Activated T-cell treated with anti-CD3 and anti-CD28 coated beads for 4 hours (primary cell): ENCODE measurements at regions not wholly inside any gene's neighbourhood (a gene's known extent, or its start where the extent isn't known, plus 50 kb on each side); places are given as distances from the start of the nearest gene placed in this dataset.

Experiments
- DNase-seq: peaks from one replicate; pipeline ENCODE4 v3.0.0-alpha.2; 2020

DNA sequence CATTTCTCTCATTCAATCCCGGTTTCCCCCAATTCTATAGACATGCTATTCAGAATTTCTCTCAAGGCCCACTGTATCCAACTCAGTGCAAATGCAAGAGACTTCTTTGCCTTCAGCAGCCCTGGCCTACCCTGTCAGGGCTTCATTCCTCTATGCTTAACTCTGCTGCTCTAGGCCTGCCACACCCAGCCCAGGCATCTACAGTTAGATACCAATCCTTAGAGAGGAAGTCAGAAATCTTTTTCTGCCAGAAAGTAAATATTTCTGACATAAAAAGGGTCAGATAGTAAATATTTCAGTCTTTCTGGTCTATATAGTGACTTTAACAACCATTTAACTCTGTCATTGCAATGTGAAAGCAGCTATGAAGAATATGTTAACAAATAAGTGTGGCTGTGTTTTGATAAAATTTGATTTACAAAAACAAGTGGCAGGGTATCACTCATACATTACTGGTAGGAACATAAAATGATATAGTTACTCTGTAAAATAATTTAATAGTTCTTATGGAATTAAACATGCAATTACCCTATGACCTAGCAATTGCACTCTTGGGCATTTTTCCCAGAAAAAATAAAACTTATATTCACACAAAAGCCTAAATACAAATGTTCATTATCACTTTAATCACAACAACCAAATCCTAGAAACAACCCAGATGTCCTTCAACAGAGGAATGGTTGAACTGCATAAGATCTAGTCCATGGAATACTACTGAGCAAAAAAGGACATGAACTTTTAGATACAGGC lies 942.0 kb downstream of the SQOR start:
- DNase-seq, result no peak

DNA sequence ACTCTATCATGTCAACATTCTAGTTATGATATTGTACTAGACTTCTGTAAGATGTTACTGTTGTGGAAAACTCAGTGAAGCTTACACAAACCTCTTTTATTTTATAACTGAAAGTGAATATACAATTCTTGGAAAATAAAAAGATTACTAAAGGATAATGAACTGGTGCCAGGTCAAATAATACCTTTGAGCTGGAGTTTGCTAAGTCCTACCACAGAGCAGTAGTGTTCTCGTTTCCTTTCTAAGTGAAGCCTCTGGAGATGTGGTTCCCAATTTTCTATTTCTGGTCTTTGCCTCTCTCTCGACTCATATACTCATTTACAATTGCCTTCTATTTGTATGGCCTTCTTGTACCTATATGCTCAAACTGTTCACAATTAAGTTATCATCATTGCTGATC lies 942.9 kb downstream of the SQOR start:
- DNase-seq, result no peak

DNA sequence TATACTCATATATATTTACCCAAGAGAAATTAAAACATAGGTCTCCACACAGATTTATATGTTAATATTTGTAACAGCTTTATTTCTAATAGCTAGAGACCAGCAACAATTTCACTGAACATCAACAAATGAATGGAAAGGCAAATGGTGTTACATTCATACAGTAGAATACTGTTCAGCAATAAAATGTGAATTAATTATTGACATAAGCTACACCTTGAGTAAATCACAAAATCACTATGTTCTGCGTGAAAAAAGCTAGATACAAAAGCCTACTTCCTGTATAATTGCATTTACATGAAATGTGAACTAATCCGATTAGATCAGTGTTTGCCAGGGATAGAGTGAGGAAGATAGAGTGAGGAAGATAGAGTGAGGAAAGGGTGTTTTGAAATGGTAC lies 945.7 kb downstream of the SQOR start:
- no peak for DNase-seq

DNA sequence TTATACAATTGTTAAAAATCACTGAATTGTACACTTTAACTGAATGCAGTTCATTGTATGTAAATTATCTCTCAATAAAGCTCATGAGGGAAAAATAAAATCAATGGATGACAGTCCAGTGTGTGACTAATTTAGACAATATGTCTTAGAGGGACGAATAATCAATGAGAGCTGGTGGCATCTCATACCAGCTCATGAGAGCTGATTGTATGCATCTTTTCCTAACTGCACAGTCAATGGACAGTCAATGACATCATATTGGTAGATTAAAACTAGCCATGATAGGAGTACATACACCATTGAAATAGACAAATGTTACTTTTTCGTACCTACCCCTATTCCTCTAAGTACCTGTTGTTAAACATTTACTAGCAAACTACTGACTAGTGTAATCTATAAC lies 946.1 kb downstream of the SQOR start:
- no peak for DNase-seq

DNA sequence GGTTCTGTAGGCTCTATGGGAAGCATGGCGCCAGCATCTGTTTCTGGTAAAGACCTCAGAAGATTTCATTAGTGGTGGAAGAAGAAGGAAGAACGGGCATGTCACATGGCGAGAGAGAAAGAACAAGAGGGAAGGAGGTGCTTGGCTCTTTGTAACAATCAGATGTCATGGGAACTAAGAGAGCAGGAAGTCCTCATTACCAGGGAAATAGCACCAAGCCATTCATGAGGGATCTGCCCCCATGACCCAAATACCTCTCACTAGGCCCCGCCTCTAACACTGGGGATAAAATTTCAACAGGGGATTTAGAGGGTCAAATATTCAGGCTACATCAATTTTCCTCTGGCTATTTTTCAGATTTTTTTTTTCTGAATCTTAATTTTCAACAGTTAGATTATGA lies 954.3 kb downstream of the SQOR start:
- DNase-seq, result no peak

DNA sequence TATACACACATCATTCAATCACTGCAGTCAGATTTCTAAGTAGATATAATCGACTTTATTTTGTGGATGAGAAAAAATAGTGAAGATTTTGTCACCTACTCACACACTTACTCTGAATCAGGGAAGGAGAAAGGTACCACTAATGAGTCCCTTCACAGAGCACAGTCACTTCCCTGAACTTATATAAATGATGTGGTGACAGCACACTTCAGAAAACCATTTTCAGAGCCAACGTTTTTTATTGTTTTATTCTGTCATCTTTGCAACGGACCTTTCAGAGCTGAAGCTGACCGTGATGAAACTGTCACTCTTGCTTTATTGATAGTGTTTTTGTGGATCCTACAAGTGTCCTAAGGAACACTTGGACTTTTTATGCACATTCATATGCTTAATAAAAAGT lies 956.6 kb downstream of the SQOR start:
- no peak for DNase-seq

DNA sequence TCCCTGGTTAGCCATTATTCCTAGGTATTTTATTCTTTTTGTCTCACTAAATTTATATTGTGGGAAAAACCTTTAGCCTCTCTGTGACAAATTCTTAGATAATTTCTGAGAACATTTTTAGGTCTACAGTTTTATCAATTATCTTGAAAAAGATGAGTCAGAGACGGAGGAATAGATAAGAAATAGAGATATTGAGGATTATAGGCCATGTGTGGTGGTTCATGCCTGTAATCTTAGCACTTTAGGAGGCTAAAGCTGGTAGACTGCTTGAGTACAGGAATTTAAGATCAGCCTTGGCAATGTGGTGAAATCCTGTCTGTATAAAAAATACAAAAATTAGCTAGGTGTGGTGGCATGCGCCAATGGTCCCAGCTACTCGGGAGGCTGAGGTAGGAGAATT lies 960.2 kb downstream of the SQOR start:
- no peak for DNase-seq

DNA sequence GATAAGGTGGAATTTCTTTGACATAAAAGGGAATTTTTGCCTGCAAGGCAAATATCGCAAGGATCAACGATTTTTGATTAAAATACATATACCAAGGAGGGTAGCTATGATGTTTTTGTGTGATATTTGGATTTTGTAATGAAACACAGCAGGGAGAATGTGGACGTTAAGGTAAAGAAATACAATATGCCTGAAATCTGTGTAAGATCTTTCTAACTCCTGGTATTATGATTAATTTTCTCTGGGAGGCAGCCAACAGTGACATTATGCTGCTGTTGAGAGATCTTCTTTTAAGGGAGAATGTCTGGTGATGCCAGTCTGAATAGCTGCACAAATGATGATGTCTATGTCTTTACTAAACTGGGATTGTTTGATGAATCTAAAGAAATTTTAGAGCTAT lies 972.2 kb downstream of the SQOR start:
- no peak for DNase-seq

DNA sequence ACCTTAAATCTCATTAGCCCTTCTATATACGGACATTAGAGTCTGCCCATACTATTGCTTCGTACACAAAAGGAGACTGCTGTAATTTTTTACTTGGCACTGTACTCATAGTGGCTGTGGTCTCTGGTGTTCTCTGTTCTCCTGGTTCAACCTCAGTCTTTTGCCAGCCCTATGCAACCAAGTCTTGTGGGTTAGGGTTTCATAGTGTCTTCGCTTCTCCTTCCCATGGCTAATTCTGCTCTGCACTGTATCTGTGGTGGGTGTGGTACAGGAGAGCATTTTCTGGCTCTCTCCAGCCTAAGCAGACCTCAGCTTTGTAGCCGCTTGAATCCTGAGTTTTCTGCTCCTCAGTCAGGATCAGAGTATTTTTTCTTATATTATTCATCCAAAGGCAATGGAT lies 981.2 kb downstream of the SQOR start:
- DNase-seq, result no peak

DNA sequence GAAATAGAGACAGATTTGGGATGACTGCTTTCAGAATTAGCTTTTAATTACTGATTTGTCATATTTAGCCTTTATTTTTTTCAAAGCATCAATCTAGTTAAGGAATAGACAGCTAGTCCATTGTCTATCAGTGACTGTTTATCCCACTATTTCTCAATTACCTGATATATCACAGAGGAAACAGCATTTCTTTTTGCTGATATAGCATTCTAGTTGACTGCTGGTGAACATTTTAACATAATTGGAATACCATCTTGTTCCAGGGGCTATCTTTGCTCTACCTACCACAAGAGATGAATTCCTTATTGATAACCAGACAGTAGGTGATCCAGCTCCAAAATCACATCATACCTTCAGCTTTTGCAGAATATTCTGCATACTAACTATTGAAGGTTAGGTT lies 982.7 kb downstream of the SQOR start:
- DNase-seq, result no peak

DNA sequence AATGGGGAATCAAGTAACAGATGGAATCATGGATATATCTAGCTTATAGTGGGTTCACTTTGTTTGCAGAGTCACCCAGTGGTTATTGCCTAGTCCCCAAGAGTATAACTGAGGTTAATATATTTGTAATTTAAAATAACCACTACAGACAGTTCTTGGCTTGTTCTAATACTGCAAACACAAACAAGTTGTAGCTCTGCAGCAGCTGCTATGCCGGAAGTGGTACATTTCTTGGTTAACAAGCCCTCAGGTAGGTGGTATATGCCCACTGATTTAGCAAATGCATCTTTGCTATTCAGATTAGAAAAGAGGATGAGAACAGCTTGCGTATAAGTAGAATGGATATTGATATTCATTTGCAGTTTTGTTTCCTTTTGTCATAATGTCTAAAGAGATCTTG lies 984.2 kb downstream of the SQOR start:
- no peak for DNase-seq

DNA sequence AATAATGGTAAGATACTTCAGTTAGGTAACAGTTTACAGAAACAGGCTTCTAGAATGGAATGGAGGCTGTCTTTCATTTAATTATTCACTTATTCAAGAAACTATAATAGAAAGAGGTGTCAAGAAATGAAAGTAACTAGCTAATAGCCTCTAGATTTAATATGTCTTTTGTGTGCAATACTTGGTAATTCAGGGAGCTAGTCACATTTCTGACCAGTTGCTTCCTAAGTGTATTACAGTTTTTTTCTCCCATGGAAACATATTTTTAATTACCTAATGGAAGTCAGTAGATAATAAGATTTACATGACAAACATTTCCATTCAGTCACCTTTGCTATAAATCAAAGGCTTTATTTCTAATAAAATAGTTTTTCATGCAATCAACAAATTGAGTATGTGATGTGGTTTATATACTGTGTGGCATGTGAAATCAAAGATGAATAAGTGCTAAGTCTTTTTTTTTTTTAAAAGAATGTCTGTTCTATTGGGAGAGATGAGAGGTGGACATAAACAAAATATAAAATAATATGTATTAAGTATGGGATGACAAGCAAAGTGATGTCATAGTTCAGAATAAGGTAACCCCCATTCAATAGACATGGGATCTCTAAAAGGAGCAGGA lies 985.7 kb downstream of the SQOR start:
- no peak for DNase-seq

DNA sequence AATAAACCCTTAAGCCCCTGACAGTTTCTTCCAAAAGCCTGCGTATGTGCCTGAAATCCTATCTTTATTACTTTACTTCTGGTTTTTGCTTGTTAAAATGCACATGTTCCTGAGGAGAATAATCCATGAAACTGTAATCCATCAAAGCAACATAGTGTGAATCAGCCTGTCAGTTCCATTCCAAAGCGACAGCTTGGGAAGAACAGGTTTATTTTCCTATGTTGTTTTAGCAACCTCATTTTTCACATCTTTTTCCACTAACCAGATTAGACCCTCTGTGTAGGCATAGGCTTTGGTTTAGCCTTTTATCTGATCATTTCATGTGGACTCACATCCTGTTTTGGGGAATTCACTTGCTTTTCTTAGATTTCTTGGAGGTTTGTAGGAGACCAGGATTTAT lies 988.0 kb downstream of the SQOR start:
- no peak for DNase-seq

DNA sequence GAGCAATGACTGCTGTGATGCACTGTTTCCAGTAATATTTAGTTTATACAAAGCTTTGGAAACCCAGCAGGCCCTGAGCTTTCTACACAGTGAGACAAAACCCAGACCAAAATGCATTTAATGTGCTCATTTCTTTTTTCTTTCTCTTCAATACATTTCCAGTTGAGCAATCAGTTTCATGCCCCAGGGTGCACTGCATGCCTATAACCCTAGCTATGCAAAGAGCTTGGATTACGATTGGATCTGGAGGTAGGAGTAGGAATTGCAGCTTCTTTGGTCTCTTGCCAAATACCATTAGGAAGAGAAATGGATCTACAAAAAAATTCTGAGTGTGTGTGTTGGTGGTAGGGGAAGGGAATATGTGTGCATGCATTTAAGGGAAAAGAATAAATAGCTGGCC lies 1001.4 kb downstream of the SQOR start:
- DNase-seq, result no peak

DNA sequence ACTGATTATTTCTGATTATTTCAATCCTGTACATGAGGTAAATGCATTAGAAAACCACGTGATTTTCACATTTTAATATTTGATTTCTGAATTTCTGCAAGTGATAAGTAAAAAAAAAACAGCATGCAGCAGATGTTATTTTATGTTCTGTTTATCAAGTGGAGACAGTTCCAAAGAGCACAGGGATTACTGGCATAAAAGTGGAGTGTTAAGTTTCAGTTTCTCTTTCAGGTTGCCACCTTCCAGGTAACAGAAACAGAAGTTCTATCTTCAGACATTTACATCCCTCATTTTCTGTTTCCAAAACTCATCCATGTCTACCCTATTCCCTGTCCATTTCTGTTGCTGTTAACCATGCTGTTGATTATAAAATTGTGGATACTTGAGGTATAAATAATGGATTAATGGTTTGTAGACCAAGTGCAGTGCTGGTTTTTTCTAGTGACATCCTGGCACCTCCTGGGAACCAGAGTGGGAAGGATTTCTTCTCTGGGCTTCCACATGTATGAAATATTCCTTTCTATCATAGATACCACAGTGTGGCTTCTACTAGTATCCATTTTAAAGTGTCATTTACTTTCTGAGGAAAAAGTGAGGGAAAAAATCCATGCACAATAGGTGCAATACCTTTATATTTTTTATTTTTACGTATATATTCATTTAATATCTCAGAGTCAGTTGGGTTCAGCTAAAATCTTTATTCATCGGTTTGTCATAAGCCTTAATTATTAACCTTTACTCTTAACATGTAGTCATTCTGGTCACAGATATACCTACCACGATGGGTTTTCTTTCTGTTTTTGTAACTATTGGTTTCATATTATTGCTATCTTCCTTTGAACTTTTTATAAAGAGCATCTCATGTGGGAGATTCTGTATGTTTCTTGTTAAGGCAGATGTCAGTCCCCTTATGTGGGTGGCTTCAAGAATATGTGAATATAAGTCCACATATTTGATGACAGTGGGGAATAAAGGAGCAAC lies 1010.0 kb downstream of the SQOR start:
- no peak for DNase-seq

DNA sequence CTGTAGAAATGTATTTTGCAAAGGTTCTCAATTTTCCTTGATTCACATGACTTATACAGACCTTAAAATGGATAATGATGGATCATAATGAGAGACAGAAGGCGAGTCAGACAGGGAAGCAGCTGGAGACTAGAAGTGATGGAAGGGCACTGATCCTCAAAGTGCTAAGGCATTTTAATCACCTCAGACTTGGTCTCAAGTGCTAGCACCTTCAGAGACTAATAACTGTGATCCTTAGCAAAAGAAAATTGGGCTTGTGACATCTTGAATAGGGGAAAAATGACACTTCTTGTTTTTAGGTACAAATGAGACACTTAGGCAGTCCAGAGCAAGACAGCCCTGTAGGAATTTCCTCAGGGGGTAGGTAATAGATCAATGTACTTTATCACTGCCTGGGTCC lies 1011.7 kb downstream of the SQOR start:
- no peak for DNase-seq

DNA sequence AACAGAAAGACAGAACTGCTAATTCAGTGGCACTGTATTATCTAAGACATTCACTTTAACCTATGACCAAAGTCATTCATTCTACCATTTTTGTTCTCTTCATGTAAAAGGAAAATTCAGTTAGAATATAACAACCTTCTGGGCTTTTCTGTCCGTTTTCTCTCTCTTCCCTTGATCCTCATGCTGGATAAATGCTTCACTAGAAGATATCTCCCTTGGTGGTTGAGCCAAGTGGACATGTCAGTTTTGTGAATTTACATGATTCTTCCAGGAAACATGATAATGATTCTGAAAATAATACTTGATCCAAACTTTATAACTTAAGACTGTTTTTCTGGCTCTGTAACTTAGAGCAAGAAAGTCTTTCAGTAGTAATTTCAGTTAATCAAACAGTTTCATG lies 1012.2 kb downstream of the SQOR start:
- no peak for DNase-seq

DNA sequence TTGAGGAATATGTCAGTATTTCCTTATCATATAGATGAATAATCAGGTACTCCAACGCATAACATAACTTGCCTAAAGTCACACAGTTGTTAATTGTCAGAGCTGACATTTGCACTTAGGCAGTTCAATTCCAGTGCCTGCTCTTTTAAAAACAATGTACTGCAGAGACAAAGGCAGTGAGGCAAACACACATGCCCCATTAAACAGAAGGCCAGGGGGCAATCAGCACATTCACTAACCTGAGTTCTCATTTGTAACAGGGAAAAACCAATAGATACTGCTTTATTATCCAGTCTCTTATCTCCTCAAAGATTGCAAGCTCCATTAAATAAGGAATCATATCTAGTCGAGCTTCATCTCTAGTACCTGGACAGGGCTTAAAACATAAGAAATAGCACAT lies 1017.4 kb downstream of the SQOR start:
- no peak for DNase-seq

DNA sequence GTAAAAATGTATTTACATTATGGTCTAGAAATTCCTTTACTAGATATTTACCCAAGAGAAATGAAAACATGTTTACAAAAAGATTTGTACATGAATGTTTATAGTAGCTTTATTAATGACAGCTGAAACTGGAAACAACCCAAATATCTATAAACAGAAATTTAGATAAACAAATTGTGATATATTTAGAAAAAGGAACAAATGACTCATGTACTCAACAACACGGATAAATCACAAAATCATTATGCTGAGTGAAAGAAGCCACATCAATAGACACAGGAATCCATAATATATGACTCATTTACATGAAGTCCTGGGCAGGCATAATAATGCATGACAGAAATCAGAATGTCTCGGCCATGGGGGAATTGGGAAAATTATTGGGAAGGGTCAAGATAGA lies 1020.2 kb downstream of the SQOR start:
- no peak for DNase-seq

DNA sequence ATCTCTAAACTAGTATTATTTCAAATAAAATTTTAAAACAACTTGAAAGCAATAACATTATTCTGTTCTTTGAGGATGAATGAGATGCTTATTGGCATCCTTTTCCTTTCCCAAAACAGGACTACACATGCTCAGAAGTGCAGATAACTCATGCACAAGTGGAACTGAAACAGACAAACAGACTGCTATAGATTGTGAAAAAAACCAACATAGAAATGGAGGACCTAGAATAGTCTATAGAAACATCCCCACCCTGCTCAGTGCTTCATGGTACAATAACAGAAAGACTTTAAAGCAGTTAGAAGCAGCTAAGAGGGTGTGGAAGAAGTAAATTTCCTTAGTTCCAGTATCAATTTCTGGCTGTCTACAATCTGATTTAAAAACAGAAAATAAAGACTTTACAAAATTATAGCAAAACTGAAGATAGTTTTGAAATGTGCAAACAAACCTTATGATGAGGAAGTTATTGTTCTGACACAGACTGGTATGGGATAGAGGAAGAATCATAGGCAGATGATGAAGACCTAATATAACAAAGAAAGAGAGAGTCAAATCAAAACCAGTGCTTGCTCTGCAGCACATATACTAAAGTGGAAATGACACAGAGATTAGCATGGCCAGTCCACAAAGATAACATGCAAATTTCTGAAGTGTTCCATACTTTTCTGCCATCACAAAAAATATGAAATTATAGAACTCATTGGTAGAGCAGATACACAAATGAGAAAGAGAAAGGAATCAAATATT lies 1025.4 kb downstream of the SQOR start:
- DNase-seq, result no peak

DNA sequence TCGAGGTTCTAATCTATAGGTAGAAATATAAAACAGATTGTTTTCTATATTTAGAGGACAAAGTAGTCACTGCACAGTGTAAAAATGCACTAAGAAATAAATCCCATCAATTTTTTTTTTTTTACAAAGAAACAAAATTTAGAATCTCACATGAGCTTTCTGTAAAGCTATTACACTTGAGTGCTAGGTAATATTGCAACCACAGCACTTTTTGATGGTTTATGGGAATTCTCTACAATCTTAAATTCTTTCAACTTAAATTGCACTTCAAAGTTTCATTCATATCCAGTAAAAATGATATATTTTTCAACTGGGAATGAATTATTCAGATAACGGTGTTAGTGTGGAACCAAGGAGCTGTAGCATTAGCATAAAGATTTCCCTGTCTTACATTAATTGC lies 1035.4 kb downstream of the SQOR start:
- DNase-seq, result no peak

DNA sequence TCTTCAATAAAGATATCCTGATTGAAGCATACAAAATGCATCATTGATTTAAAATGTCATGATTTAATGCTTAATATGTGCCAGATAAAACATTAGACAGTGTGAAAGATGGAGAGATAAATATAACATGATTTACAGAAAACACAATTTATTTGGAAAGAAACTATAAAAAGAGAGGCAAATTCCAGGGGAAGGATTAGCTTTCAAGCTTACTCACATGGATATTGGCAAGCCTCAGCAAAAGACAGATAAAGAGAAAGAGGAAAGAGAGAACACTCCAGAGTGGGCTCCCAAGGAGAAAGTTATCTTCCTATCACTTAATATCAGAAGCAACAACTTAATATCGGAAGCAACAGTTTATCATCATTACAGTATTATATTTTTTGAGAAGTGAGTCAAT lies 1036.5 kb downstream of the SQOR start:
- DNase-seq, result no peak

DNA sequence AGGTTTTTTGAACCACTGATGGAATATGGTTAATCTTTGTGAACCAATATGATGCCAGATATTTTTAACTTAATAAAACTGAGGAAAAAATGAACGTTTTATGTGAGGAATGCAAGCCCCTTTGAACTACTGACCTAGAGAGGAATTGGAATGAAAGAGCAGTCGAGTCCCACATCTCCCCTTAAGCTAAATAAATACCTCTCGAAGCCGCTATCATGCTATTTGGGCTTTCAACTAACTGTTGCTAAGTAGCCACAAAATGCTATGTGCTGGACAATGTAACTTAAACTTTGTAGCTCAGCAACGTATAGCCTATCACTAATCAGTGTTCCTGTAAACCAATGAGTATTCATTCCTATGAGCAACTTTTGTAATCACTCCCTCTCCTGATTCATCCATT lies 1037.2 kb downstream of the SQOR start:
- DNase-seq, result no peak
